ENCODE measurements at regions not wholly inside any gene's neighbourhood (a gene's known extent, or its start where the extent isn't known, plus 50 kb on each side); places are given as distances from the start of the nearest gene placed in this dataset.
"Not testable (repeated sequence)": the region's sequence is repeated elsewhere in the genome, so short reads cannot be mapped to it uniquely, and the experiment has no call there.

- FAIRE-seq, result peak; percentile 63
- H3K9me3 Mint-ChIP-seq (ENCODE audit: unreplicated experiment), result no peaks in the 10 kb centered on the region
These were observed 362.2 kb upstream of the POU3F4 start for GRCh38 chrX:83145876-83146275.

GRCh38 chrX:83160096-83160495 lies 348.0 kb upstream of the POU3F4 start:
- no peaks in the 10 kb centered on the region for H3K9me3 Mint-ChIP-seq (ENCODE audit: unreplicated experiment)
- no peak for TF ChIP-seq EZH2 (IDR thresholded peaks at IDR 0.05; ENCODE audit: insufficient read depth, low read length)
- Histone ChIP-seq H3K9me3 (ENCODE audit: insufficient read depth, low read depth, low read length) (no peaks in the 10 kb centered on the region), H3K4me3 (ENCODE audit: insufficient read depth, low read depth, low read length) (no peak overlapping the region), H3K4me1 (ENCODE audit: insufficient read depth, low read length) (no peaks in the 10 kb centered on the region), H3K79me2 (ENCODE audit: insufficient read depth, low read length) (no peaks in the 10 kb centered on the region), H3K36me3 (ENCODE audit: insufficient read depth, low read length) (no peaks in the 10 kb centered on the region), H3K9ac (ENCODE audit: low read length) (no peak overlapping the region), H2AFZ (ENCODE audit: low read depth, low read length) (no peak overlapping the region), H3K27ac (ENCODE audit: low read depth, low read length) (no peak overlapping the region), H3K27me3 (ENCODE audit: insufficient read depth, low read length) (no peaks in the 10 kb centered on the region), H3K4me2 (ENCODE audit: low read length) (no peak overlapping the region), H4K20me1 (ENCODE audit: insufficient read depth, low read length) (no peaks in the 10 kb centered on the region)
- no peaks in the 10 kb centered on the region for H3K27me3 Mint-ChIP-seq (ENCODE audit: low read depth, unreplicated experiment)
- FAIRE-seq, result peak; percentile 17
- H3K4me1 Mint-ChIP-seq (ENCODE audit: low read depth, unreplicated experiment), result no peaks in the 10 kb centered on the region
- no peak overlapping the region for H3K4me3 Mint-ChIP-seq (ENCODE audit: unreplicated experiment)
- DNase-seq (ENCODE audit: low read depth), result no peak
- no peaks in the 10 kb centered on the region for H3K36me3 Mint-ChIP-seq (ENCODE audit: low read depth, unreplicated experiment)
- no peak overlapping the region for H3K27ac Mint-ChIP-seq (ENCODE audit: unreplicated experiment)

More at GRCh38 chrX:83145876-83146275, 362.2 kb upstream of the POU3F4 start:
- Histone ChIP-seq H3K36me3 (ENCODE audit: insufficient read depth, low read length) (no peaks in the 10 kb centered on the region), H4K20me1 (ENCODE audit: insufficient read depth, low read length) (no peaks in the 10 kb centered on the region), H3K4me2 (ENCODE audit: low read length) (no peak overlapping the region), H3K9me3 (ENCODE audit: insufficient read depth, low read depth, low read length) (no peaks in the 10 kb centered on the region), H3K79me2 (ENCODE audit: insufficient read depth, low read length) (no peaks in the 10 kb centered on the region), H3K4me3 (ENCODE audit: insufficient read depth, low read depth, low read length) (no peak overlapping the region), H3K9ac (ENCODE audit: low read length) (no peak overlapping the region), H2AFZ (ENCODE audit: low read depth, low read length) (no peak overlapping the region), H3K27me3 (ENCODE audit: insufficient read depth, low read length) (no peaks in the 10 kb centered on the region), H3K4me1 (ENCODE audit: insufficient read depth, low read length) (no peaks in the 10 kb centered on the region), H3K27ac (ENCODE audit: low read depth, low read length) (no peak overlapping the region)
- no peak for DNase-seq (ENCODE audit: low read depth)
- H3K4me3 Mint-ChIP-seq (ENCODE audit: unreplicated experiment), result no peak overlapping the region
- no peaks in the 10 kb centered on the region for H3K36me3 Mint-ChIP-seq (ENCODE audit: low read depth, unreplicated experiment)
- TF ChIP-seq EZH2 (IDR thresholded peaks at IDR 0.05; ENCODE audit: insufficient read depth, low read length) (no peak), CTCF (IDR thresholded peaks at IDR 0.05; ENCODE audit: insufficient read depth, low read depth, low read length) (no peak)
- H3K27me3 Mint-ChIP-seq (ENCODE audit: low read depth, unreplicated experiment), result no peaks in the 10 kb centered on the region
- H3K4me1 Mint-ChIP-seq (ENCODE audit: low read depth, unreplicated experiment), result peaks cover 9% of the 10 kb centered on the region
- H3K27ac Mint-ChIP-seq (ENCODE audit: unreplicated experiment), result peak overlapping the region; percentile 62

- H2AFZ ChIP-seq (ENCODE audit: low read depth, low read length); H3K79me2 ChIP-seq (ENCODE audit: insufficient read depth, low read length); H3K4me3 Mint-ChIP-seq (ENCODE audit: unreplicated experiment); H3K36me3 Mint-ChIP-seq (ENCODE audit: low read depth, unreplicated experiment); FAIRE-seq; H4K20me1 ChIP-seq (ENCODE audit: insufficient read depth, low read length); H3K4me2 ChIP-seq (ENCODE audit: low read length); H3K27ac ChIP-seq (ENCODE audit: low read depth, low read length); H3K9me3 Mint-ChIP-seq (ENCODE audit: unreplicated experiment); H3K4me1 Mint-ChIP-seq (ENCODE audit: low read depth, unreplicated experiment); H3K9me3 ChIP-seq (ENCODE audit: insufficient read depth, low read depth, low read length); H3K4me1 ChIP-seq (ENCODE audit: insufficient read depth, low read length); H3K27me3 Mint-ChIP-seq (ENCODE audit: low read depth, unreplicated experiment); H3K36me3 ChIP-seq (ENCODE audit: insufficient read depth, low read length); H3K9ac ChIP-seq (ENCODE audit: low read length); H3K27ac Mint-ChIP-seq (ENCODE audit: unreplicated experiment); H3K4me3 ChIP-seq (ENCODE audit: insufficient read depth, low read depth, low read length); H3K27me3 ChIP-seq (ENCODE audit: insufficient read depth, low read length); DNase-seq (ENCODE audit: low read depth): not testable (repeated sequence)
These were observed 344.0 kb upstream of the POU3F4 start for GRCh38 chrX:83164063-83164462.

- Histone ChIP-seq H3K36me3 (ENCODE audit: insufficient read depth, low read length) (no peaks in the 10 kb centered on the region), H4K20me1 (ENCODE audit: insufficient read depth, low read length) (no peaks in the 10 kb centered on the region), H3K4me3 (ENCODE audit: insufficient read depth, low read depth, low read length) (no peak overlapping the region), H3K4me1 (ENCODE audit: insufficient read depth, low read length) (no peaks in the 10 kb centered on the region), H3K27me3 (ENCODE audit: insufficient read depth, low read length) (no peaks in the 10 kb centered on the region), H3K27ac (ENCODE audit: low read depth, low read length) (no peak overlapping the region), H2AFZ (ENCODE audit: low read depth, low read length) (no peak overlapping the region), H3K9me3 (ENCODE audit: insufficient read depth, low read depth, low read length) (no peaks in the 10 kb centered on the region), H3K9ac (ENCODE audit: low read length) (no peak overlapping the region), H3K4me2 (ENCODE audit: low read length) (no peak overlapping the region), H3K79me2 (ENCODE audit: insufficient read depth, low read length) (no peaks in the 10 kb centered on the region)
- H3K36me3 Mint-ChIP-seq (ENCODE audit: low read depth, unreplicated experiment), result no peaks in the 10 kb centered on the region
- H3K27ac Mint-ChIP-seq (ENCODE audit: unreplicated experiment), result no peak overlapping the region
- H3K9me3 Mint-ChIP-seq (ENCODE audit: unreplicated experiment), result no peaks in the 10 kb centered on the region
- no peaks in the 10 kb centered on the region for H3K4me1 Mint-ChIP-seq (ENCODE audit: low read depth, unreplicated experiment)
- H3K27me3 Mint-ChIP-seq (ENCODE audit: low read depth, unreplicated experiment), result no peaks in the 10 kb centered on the region
- no peak for DNase-seq (ENCODE audit: low read depth)
- no peak overlapping the region for H3K4me3 Mint-ChIP-seq (ENCODE audit: unreplicated experiment)
- no peak for FAIRE-seq
- TF ChIP-seq EZH2 (IDR thresholded peaks at IDR 0.05; ENCODE audit: insufficient read depth, low read length) (no peak), CTCF (IDR thresholded peaks at IDR 0.05; ENCODE audit: insufficient read depth, low read depth, low read length) (no peak)
These were observed 338.4 kb upstream of the POU3F4 start for GRCh38 chrX:83169683-83170082.
